Liver (tissue), 8 donors: ENCODE measurements at regions not wholly inside any gene's neighbourhood (a gene's known extent, or its start where the extent isn't known, plus 50 kb on each side); places are given as distances from the start of the nearest gene placed in this dataset.
"Not testable (repeated sequence)": the region's sequence is repeated elsewhere in the genome, so short reads cannot be mapped to it uniquely, and the experiment has no call there.

ENCODE experiments used
- DNase-seq: peaks from one replicate; pipeline ENCODE4 v3.0.0-alpha.2; 2017; ENCODE audit warnings: low spot score
- H3K27ac ChIP-seq, 2 donors: one replicate each; pipeline ENCODE4 v1.7.0; 2013; ENCODE audit warnings: inconsistent platforms in 2 of 2, low read length in 2 of 2, control low read depth in 1 of 2, low read depth in 1 of 2, mild to moderate bottlenecking in 1 of 2
- H3K27me3 ChIP-seq, 4 donors: one replicate each; pipeline versions ENCODE4 v1.6.1 to v1.7.0; 2013; ENCODE audit warnings: low read length in 3 of 4, inconsistent platforms in 1 of 4, mild to moderate bottlenecking in 1 of 4, moderate library complexity in 1 of 4; ENCODE audit not compliant: control insufficient read depth in 4 of 4, insufficient read depth in 4 of 4
- H3K36me3 ChIP-seq, 4 donors: one replicate each; pipeline versions ENCODE4 v1.6.1 to v1.7.0; 2013; ENCODE audit warnings: low read length in 3 of 4, mild to moderate bottlenecking in 3 of 4, low read depth in 1 of 4, moderate library complexity in 1 of 4; ENCODE audit not compliant: control insufficient read depth in 4 of 4, insufficient read depth in 3 of 4
- H3K4me1 ChIP-seq, 4 donors: one replicate each; pipeline versions ENCODE4 v1.6.1 to v1.7.0; 2013; ENCODE audit warnings: low read length in 3 of 4, mild to moderate bottlenecking in 3 of 4, moderate library complexity in 1 of 4; ENCODE audit not compliant: control insufficient read depth in 4 of 4, insufficient read depth in 4 of 4
- H3K4me3 ChIP-seq, 3 donors: one replicate each; pipeline versions ENCODE4 v1.6.1 to v1.7.0; 2013; ENCODE audit warnings: low read length in 3 of 3, control low read depth in 1 of 3, low read depth in 1 of 3, mild to moderate bottlenecking in 1 of 3
- H3K9ac ChIP-seq, 2 donors: one replicate each; pipeline ENCODE4 v1.7.0; 2013; ENCODE audit warnings: low read length in 2 of 2, mild to moderate bottlenecking in 2 of 2, moderate library complexity in 2 of 2, control low read depth in 1 of 2, low read depth in 1 of 2
- H3K9me3 ChIP-seq, 4 donors: one replicate each; pipeline versions ENCODE4 v1.6.1 to v1.7.0; 2013; ENCODE audit warnings: low read length in 3 of 4; ENCODE audit not compliant: control insufficient read depth in 4 of 4
- ATF3 ChIP-seq: IDR thresholded peaks from 2 replicates; pipeline ENCODE4 v1.6.1; 2016; ENCODE audit warnings: antibody characterized with exemption
- CTCF ChIP-seq: fragments of 150-350 bp; IDR thresholded peaks from 2 replicates; pipeline ENCODE4 v1.5.1; 2017; ENCODE audit warnings: improper control_type of control experiment, low read depth, low read length; ENCODE audit not compliant: missing input control
- EGR1 ChIP-seq, 2 donors: IDR thresholded peaks; 2 replicates each; pipeline ENCODE4 v1.6.1; 2016 to 2018; ENCODE audit warnings: antibody characterized with exemption in 2 of 2, low read depth in 2 of 2
- FOXA1 ChIP-seq: IDR thresholded peaks from 2 replicates; pipeline ENCODE4 v1.6.1; 2016; ENCODE audit warnings: antibody characterized with exemption
- FOXA2 ChIP-seq: IDR thresholded peaks from 2 replicates; pipeline ENCODE4 v1.6.1; 2016; ENCODE audit warnings: antibody characterized with exemption
- GABPA ChIP-seq, 2 donors: IDR thresholded peaks in 1 of 2; conservative IDR thresholded peaks in 1 of 2; 2 replicates each; pipeline ENCODE4 v1.6.1; 2016; ENCODE audit warnings: antibody characterized with exemption in 2 of 2, mild to moderate bottlenecking in 1 of 2, moderate library complexity in 1 of 2
- HNF4A ChIP-seq, 2 donors: conservative IDR thresholded peaks; 2 replicates each; pipeline ENCODE4 v1.6.1; 2016; ENCODE audit warnings: antibody characterized with exemption in 2 of 2, mild to moderate bottlenecking in 2 of 2
- HNF4G ChIP-seq: IDR thresholded peaks from 2 replicates; pipeline ENCODE4 v1.6.1; 2016; ENCODE audit warnings: antibody characterized with exemption
- JUND ChIP-seq, 2 donors: IDR thresholded peaks; 2 replicates each; pipeline ENCODE4 v1.6.1; 2016; ENCODE audit warnings: antibody characterized with exemption in 2 of 2
- MAX ChIP-seq: IDR thresholded peaks from 2 replicates; pipeline ENCODE4 v1.6.1; 2016; ENCODE audit warnings: antibody characterized with exemption
- NR2F2 ChIP-seq: IDR thresholded peaks from 2 replicates; pipeline ENCODE4 v1.6.1; 2016; ENCODE audit warnings: antibody characterized with exemption
- RAD21 ChIP-seq, 2 donors: IDR thresholded peaks; 2 replicates each; pipeline ENCODE4 v1.6.1; 2016; ENCODE audit warnings: antibody characterized with exemption in 2 of 2, mild to moderate bottlenecking in 2 of 2
- REST ChIP-seq: IDR thresholded peaks from 2 replicates; pipeline ENCODE4 v1.6.1; 2016; ENCODE audit warnings: antibody characterized with exemption, mild to moderate bottlenecking
- SP1 ChIP-seq: IDR thresholded peaks from 2 replicates; pipeline ENCODE4 v1.6.1; 2018; ENCODE audit warnings: antibody characterized with exemption, mild to moderate bottlenecking
- TAF1 ChIP-seq: conservative IDR thresholded peaks from 2 replicates; pipeline ENCODE4 v1.6.1; 2016; ENCODE audit warnings: antibody characterized with exemption, mild to moderate bottlenecking
- YY1 ChIP-seq: IDR thresholded peaks from 2 replicates; pipeline ENCODE4 v1.6.1; 2016; ENCODE audit warnings: antibody characterized with exemption, mild to moderate bottlenecking
- ZBTB33 ChIP-seq: IDR thresholded peaks from 2 replicates; pipeline ENCODE4 v1.6.1; 2016; ENCODE audit warnings: antibody characterized with exemption
- WGBS: extraction: QIAGEN DNeasy Blood & Tissue Kit; methylation state at CpG from one replicate; pipeline ENCODE4 v1.1.7; 2013; 5-methylcytosine and 5-hydroxymethylcytosine counted together
- donor health status: healthy.
- donor health status: healthy.
- donor health status: healthy.
- donor health status: healthy.
- donor health status: healthy.

GRCh38 chr10:25748509-25748908 lies 185.5 kb upstream of the MYO3A start (continued):
- no peak for TF ChIP-seq FOXA2
- no peak for TF ChIP-seq HNF4A (conservative IDR thresholded peaks at IDR 0.05)

GRCh38 chr10:25753776-25754175 lies 180.3 kb upstream of the MYO3A start:
- H3K27ac ChIP-seq = no peak overlapping the region
- H3K9me3 ChIP-seq = no peaks in the 10 kb centered on the region
- peaks cover 0 to 2% (median 0%) of the 10 kb centered on the region in 4 donors for H3K27me3 ChIP-seq
- no peaks in the 10 kb centered on the region for H3K4me1 ChIP-seq
- no peak for DNase-seq
- no peak overlapping the region for H3K4me3 ChIP-seq
- H3K36me3 ChIP-seq = no peaks in the 10 kb centered on the region
- TF ChIP-seq EGR1 (IDR thresholded peaks at IDR 0.05; ENCODE audit: low read depth in 2 of 2) (no peak), RAD21 (IDR thresholded peaks at IDR 0.05) (no peak), CTCF (no peak), YY1 (no peak), HNF4A (conservative IDR thresholded peaks at IDR 0.05) (no peak), HNF4G (no peak), ZBTB33 (no peak), ATF3 (no peak), GABPA (IDR thresholded peaks at IDR 0.05 in 1 of 2, conservative IDR thresholded peaks at IDR 0.05 in 1 of 2) (no peak), SP1 (no peak), FOXA1 (no peak), TAF1 (no peak)
- no peak overlapping the region for H3K9ac ChIP-seq
- WGBS = 47% methylated on average over 2 of the region's 2 CpGs

GRCh38 chr10:25755874-25756273 lies 178.2 kb upstream of the MYO3A start:
- not testable (repeated sequence) for DNase-seq, H3K4me3 ChIP-seq, H3K9ac ChIP-seq, H3K9me3 ChIP-seq, H3K27ac ChIP-seq, H3K27me3 ChIP-seq, H3K36me3 ChIP-seq, H3K4me1 ChIP-seq
- WGBS = 97% methylated on average over 24 of the region's 24 CpGs

- 96% methylated on average over 24 of the region's 24 CpGs for WGBS
- H3K27me3 ChIP-seq = no peaks in the 10 kb centered on the region
- no peak overlapping the region for H3K4me3 ChIP-seq
- no peak for DNase-seq
- no peaks in the 10 kb centered on the region for H3K36me3 ChIP-seq
- no peak overlapping the region for H3K27ac ChIP-seq
- H3K9ac ChIP-seq = no peak overlapping the region
- no peaks in the 10 kb centered on the region for H3K4me1 ChIP-seq
- no peaks in the 10 kb centered on the region for H3K9me3 ChIP-seq
- TF ChIP-seq FOXA1 (no peak), MAX (no peak), JUND (IDR thresholded peaks at IDR 0.05) (no peak), REST (no peak), SP1 (no peak), YY1 (no peak), FOXA2 (no peak), NR2F2 (no peak), EGR1 (IDR thresholded peaks at IDR 0.05; ENCODE audit: low read depth in 2 of 2) (no peak)
Observed at GRCh38 chr10:25756784-25757183, 177.2 kb upstream of the MYO3A start.
